Vagina (tissue), 2 donors: ENCODE measurements at regions not wholly inside any gene's neighbourhood (a gene's known extent, or its start where the extent isn't known, plus 50 kb on each side); places are given as distances from the start of the nearest gene placed in this dataset.

Source experiments
- CTCF ChIP-seq, 3 experiments: fragments of 450-650 bp in 2 of 3; fragments of 200-600 bp in 1 of 3; sonication (generic) in 1 of 3; IDR thresholded peaks; one replicate each; pipeline ENCODE4 v1.5.1; 2017 to 2019; ENCODE audit warnings: antibody characterized with exemption in 3 of 3, mild to moderate bottlenecking in 2 of 3, moderate library complexity in 2 of 3
- POLR2A ChIP-seq, 2 donors: fragments of 450-650 bp; IDR thresholded peaks; one replicate each; pipeline ENCODE4 v1.6.1; 2017; ENCODE audit warnings: antibody characterized with exemption in 2 of 2, mild to moderate bottlenecking in 2 of 2, moderate library complexity in 2 of 2
- POLR2AphosphoS5 ChIP-seq, 2 donors: sonication (generic); formaldehyde crosslinking; IDR thresholded peaks; one replicate each; pipeline ENCODE4 v1.9.0; 2017; ENCODE audit warnings: antibody characterized with exemption in 2 of 2, mild to moderate bottlenecking in 2 of 2, low read depth in 1 of 2; ENCODE audit not compliant: insufficient read depth in 1 of 2

- TF ChIP-seq CTCF (IDR thresholded peaks at IDR 0.05) (no peak), POLR2A (IDR thresholded peaks at IDR 0.05) (no peak), POLR2AphosphoS5 (IDR thresholded peaks at IDR 0.05; ENCODE audit: insufficient read depth in 1 of 2, low read depth in 1 of 2) (no peak)
Observed at GRCh38 chr21:20013851-20014250, 984.4 kb upstream of the NCAM2 start.
